HCT116 (cell line): ENCODE measurements at regions not wholly inside any gene's neighbourhood (a gene's known extent, or its start where the extent isn't known, plus 50 kb on each side); places are given as distances from the start of the nearest gene placed in this dataset.

Source experiments
- ATAC-seq: fragments of 200-7000 bp; cut with Tn5 transposase; 2 replicates; pipeline ENCODE4 v1.9.1; 2020; ENCODE audit warnings: mild to moderate bottlenecking, moderate library complexity
- BruUV-seq: library from RNA; stranded (reverse); fragments of 400-500 nt; replicated peaks from 2 replicates; lab custom pipeline; 2021; lab: Mats Ljungman, UMichigan
- CTCF ChIA-PET: fragments of 300-600 bp; sonication (Branson Sonifier 250); formaldehyde crosslinking; loops from one replicate; lab custom pipeline; 2021; ENCODE audit warnings: antibody characterized with exemption; lab: Charles Lee
- POLR2A ChIA-PET: fragments of 300-600, 350-600 bp; sonication (Branson Sonifier 250); formaldehyde crosslinking; loops from one replicate; lab custom pipeline; 2021; ENCODE audit warnings: antibody characterized with exemption; lab: Charles Lee
- RAD21 ChIA-PET, 2 experiments: fragments of 300-600 bp; sonication (Branson Sonifier 250); formaldehyde crosslinking; loops; one replicate each; lab custom pipeline; 2023; ENCODE audit warnings: low total read pairs in 2 of 2; ENCODE audit not compliant: uncharacterized antibody in 2 of 2, unreplicated experiment in 2 of 2, low non-redundant PET in 1 of 2; lab: Charles Lee
- DNase-seq: peaks from one replicate; pipeline ENCODE4 v3.0.0-alpha.2; 2010; ENCODE audit warnings: low read depth, low spot score
- H2AFZ ChIP-seq: fragments of 200-600 bp; shearing (Covaris generic), sonication (generic); 2 replicates; pipeline ENCODE4 v1.6.1; 2017; ENCODE audit warnings: low read depth, mixed run types, mixed read lengths, antibody characterized with exemption, low read length; ENCODE audit not compliant: poor library complexity, severe bottlenecking
- H3K27ac ChIP-seq: 2 replicates; pipeline ENCODE4 v1.5.1; 2012; ENCODE audit warnings: low read depth, low read length
- H3K27me3 ChIP-seq: fragments of 200-600 bp; sonication (generic); 2 replicates; pipeline ENCODE4 v1.6.1; 2016; ENCODE audit warnings: mixed run types, low read length, mixed read lengths; ENCODE audit not compliant: insufficient read depth
- H3K36me3 ChIP-seq, 2 experiments: fragments of 200-500 bp in 1 of 2; fragments of 200-600 bp in 1 of 2; sonication (Bioruptor generic) in 1 of 2; sonication (generic) in 1 of 2; 2 replicates each; pipeline versions ENCODE4 v1.5.1 to v1.6.1; 2014 to 2016; ENCODE audit warnings: low read length in 2 of 2, inconsistent platforms in 1 of 2, mixed read lengths in 1 of 2, mixed run types in 1 of 2; ENCODE audit not compliant: insufficient read depth in 2 of 2, control insufficient read depth in 1 of 2
- H3K4me1 ChIP-seq, 2 experiments: fragments of 200-600 bp in 1 of 2; sonication (generic) in 1 of 2; 2 replicates each; pipeline versions ENCODE4 v1.5.1 to v1.6.1; 2012 to 2017; ENCODE audit warnings: low read length in 2 of 2, inconsistent platforms in 1 of 2, mild to moderate bottlenecking in 1 of 2, mixed read lengths in 1 of 2, mixed run types in 1 of 2, moderate library complexity in 1 of 2; ENCODE audit not compliant: insufficient read depth in 2 of 2, control insufficient read depth in 1 of 2
- H3K4me2 ChIP-seq: fragments of 200-600 bp; sonication (generic); 2 replicates; pipeline ENCODE4 v1.6.1; 2017; ENCODE audit warnings: mixed run types, low read length, mixed read lengths
- H3K4me3 ChIP-seq, 2 experiments: fragments of 200-600 bp in 1 of 2; sonication (generic) in 1 of 2; replicated peaks in 1 of 2; 2 replicates each; pipeline ENCODE4 v1.5.1; 2011 to 2016; ENCODE audit warnings: low read length in 2 of 2, control low read depth in 1 of 2, low read depth in 1 of 2, mild to moderate bottlenecking in 1 of 2, mixed read lengths in 1 of 2, mixed run types in 1 of 2
- H3K79me2 ChIP-seq: fragments of 200-600 bp; sonication (generic); 2 replicates; pipeline ENCODE4 v1.6.1; 2017; ENCODE audit warnings: mild to moderate bottlenecking, mixed run types, low read length, moderate library complexity, mixed read lengths; ENCODE audit not compliant: insufficient read depth
- H3K9ac ChIP-seq: fragments of 200-600 bp; sonication (generic); 2 replicates; pipeline ENCODE4 v1.6.1; 2016; ENCODE audit warnings: low read length, mixed read lengths
- H3K9me2 ChIP-seq: fragments of 200-600 bp; sonication (generic), shearing (Covaris generic); 2 replicates; pipeline ENCODE4 v1.6.1; 2017; ENCODE audit warnings: mixed run types, mild to moderate bottlenecking, moderate library complexity; ENCODE audit not compliant: insufficient read depth
- H3K9me3 ChIP-seq, 2 experiments: fragments of 200-500 bp in 1 of 2; fragments of 200-600 bp in 1 of 2; sonication (Bioruptor generic) in 1 of 2; sonication (generic) in 1 of 2; 2 replicates each; pipeline ENCODE4 v1.6.1; 2014 to 2017; ENCODE audit warnings: low read length in 2 of 2, mixed read lengths in 2 of 2, inconsistent platforms in 1 of 2, low read depth in 1 of 2, mild to moderate bottlenecking in 1 of 2, mixed run types in 1 of 2, moderate library complexity in 1 of 2; ENCODE audit not compliant: control insufficient read depth in 1 of 2, insufficient read depth in 1 of 2
- H4K20me1 ChIP-seq: fragments of 200-600 bp; sonication (generic), shearing (Covaris generic); 2 replicates; pipeline ENCODE4 v1.6.1; 2017; ENCODE audit warnings: mixed run types, mild to moderate bottlenecking, moderate library complexity; ENCODE audit not compliant: insufficient read depth
- CBX3 ChIP-seq: IDR thresholded peaks from 2 replicates; pipeline ENCODE4 v1.6.1; 2012; ENCODE audit warnings: low read depth
- EGR1 ChIP-seq: IDR thresholded peaks from 2 replicates; pipeline ENCODE4 v1.6.1; 2012; ENCODE audit warnings: low read depth
- ELF1 ChIP-seq: IDR thresholded peaks from 2 replicates; pipeline ENCODE4 v1.6.1; 2012; ENCODE audit warnings: low read depth, borderline replicate concordance
- EZH2 ChIP-seq: fragments of 200-600 bp; sonication (generic); IDR thresholded peaks from 2 replicates; pipeline ENCODE4 v1.6.1; 2017; ENCODE audit warnings: antibody characterized with exemption, mixed run types
- FOSL1 ChIP-seq: IDR thresholded peaks from 2 replicates; pipeline ENCODE4 v1.6.1; 2012; ENCODE audit warnings: low read depth
- JUND ChIP-seq: IDR thresholded peaks from 2 replicates; pipeline ENCODE4 v1.6.1; 2012
- POLR2A ChIP-seq: IDR thresholded peaks from 2 replicates; pipeline ENCODE4 v1.7.0; 2011; ENCODE audit warnings: borderline replicate concordance; ENCODE audit not compliant: insufficient read depth, insufficient read length; ENCODE audit errors: extremely low read depth
- POLR2AphosphoS5 ChIP-seq: IDR thresholded peaks from 2 replicates; pipeline ENCODE4 v1.6.1; 2011; ENCODE audit warnings: mild to moderate bottlenecking, low read depth, low read length, moderate library complexity
- RAD21 ChIP-seq: IDR thresholded peaks from 2 replicates; pipeline ENCODE4 v1.6.1; 2012; ENCODE audit warnings: low read depth, mild to moderate bottlenecking
- SIN3A ChIP-seq: IDR thresholded peaks from 2 replicates; pipeline ENCODE4 v1.6.1; 2012; ENCODE audit warnings: low read depth
- SP1 ChIP-seq: IDR thresholded peaks from 2 replicates; pipeline ENCODE4 v1.6.1; 2012; ENCODE audit warnings: low read depth
- SRF ChIP-seq: IDR thresholded peaks from 2 replicates; pipeline ENCODE4 v1.6.1; 2012; ENCODE audit warnings: low read depth
- YY1 ChIP-seq: IDR thresholded peaks from 2 replicates; pipeline ENCODE4 v1.6.1; 2011; ENCODE audit warnings: low read length, low read depth, moderate library complexity, mild to moderate bottlenecking; ENCODE audit not compliant: insufficient replicate concordance; ENCODE audit errors: extremely low read depth
- ZNF274 ChIP-seq: fragments of 200-500 bp; sonication (Bioruptor generic); IDR thresholded peaks from 2 replicates; pipeline ENCODE4 v1.6.1; 2014; ENCODE audit warnings: mild to moderate bottlenecking, low read depth, low read length, inconsistent platforms
- intact Hi-C: fragments of 100-400 bp; cut with micrococcal nuclease; formaldehyde crosslinking; loops from 2 replicates; pipeline ENCODE4 v1.10.0; 2022
- TF ChIP-seq, protein P1 (sequence below): IDR thresholded peaks from 2 replicates; pipeline ENCODE4 v1.6.1; 2012
- TF ChIP-seq, protein P2 (sequence below): IDR thresholded peaks from 2 replicates; pipeline ENCODE4 v1.6.1; 2012

- BruUV-seq: no TSS peak
- DNase-seq (no peak), ATAC-seq (no peak)
- H3K9me3 ChIP-seq: no peaks in the 10 kb centered on the region
- H3K79me2 ChIP-seq: no peaks in the 10 kb centered on the region
- no peak overlapping the region for H3K4me2 ChIP-seq
- POLR2A ChIA-PET: no interaction called here
- no peaks in the 10 kb centered on the region for H3K9me2 ChIP-seq
- no peaks in the 10 kb centered on the region for H4K20me1 ChIP-seq
- CTCF ChIA-PET: no interaction called here
- no peaks in the 10 kb centered on the region for H3K36me3 ChIP-seq
- TF ChIP-seq SP1: no peak
- TF ChIP-seq RAD21: no peak
- no peak for TF ChIP-seq POLR2A
- TF ChIP-seq JUND: no peak
- TF ChIP-seq, protein P1, sequence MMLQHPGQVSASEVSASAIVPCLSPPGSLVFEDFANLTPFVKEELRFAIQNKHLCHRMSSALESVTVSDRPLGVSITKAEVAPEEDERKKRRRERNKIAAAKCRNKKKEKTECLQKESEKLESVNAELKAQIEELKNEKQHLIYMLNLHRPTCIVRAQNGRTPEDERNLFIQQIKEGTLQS: no peak
- TF ChIP-seq POLR2AphosphoS5: no peak
- no peak for TF ChIP-seq EGR1
- TF ChIP-seq, protein P2, sequence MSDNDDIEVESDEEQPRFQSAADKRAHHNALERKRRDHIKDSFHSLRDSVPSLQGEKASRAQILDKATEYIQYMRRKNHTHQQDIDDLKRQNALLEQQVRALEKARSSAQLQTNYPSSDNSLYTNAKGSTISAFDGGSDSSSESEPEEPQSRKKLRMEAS: no peak
- TF ChIP-seq EZH2: no peak
- no peak for TF ChIP-seq CBX3
- TF ChIP-seq ZNF274: no peak
- TF ChIP-seq SRF: no peak
- no peak for TF ChIP-seq FOSL1
- TF ChIP-seq ELF1: no peak
- TF ChIP-seq YY1: no peak
- TF ChIP-seq SIN3A: no peak
- H3K4me3 ChIP-seq: no peak overlapping the region
- no peak overlapping the region for H3K27ac ChIP-seq
- RAD21 ChIA-PET: no interaction called here
- peaks cover 7% of the 10 kb centered on the region; the same call in 1 of the 2 replicates for H3K27me3 ChIP-seq
- intact Hi-C loops: no loop called here
- H3K4me1 ChIP-seq: no peaks in the 10 kb centered on the region
- H3K9ac ChIP-seq: no peak overlapping the region
- H2AFZ ChIP-seq: no peak overlapping the region
Measured at GRCh38 chr2:173822889-173823542, 142.2 kb downstream of the SP3 start.
